ENCODE measurements at regions not wholly inside any gene's neighbourhood (a gene's known extent, or its start where the extent isn't known, plus 50 kb on each side); places are given as distances from the start of the nearest gene placed in this dataset.

DNA sequence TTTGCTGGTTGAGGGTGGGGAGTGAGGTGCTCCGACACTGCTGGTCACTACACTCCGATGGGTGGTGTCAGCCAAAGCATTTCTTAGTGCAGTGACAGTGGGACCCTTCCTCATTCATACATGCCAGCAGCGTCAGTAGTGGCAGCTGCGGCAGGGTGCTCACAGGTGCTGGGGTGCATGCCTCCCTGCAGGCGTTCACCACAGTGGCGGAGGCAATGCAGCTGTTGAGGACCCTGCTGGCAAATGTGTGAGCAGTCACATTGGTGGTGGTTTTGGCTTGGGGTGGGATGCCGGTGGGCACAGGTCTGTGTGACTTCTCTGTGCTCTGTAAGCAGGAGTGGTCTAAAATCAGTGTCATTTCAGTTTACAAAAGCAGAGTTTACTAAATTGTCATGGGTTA is 464.6 kb downstream of the FUT8 start:
- no peak for DNase-seq (ENCODE audit: low read depth, low spot score)

DNA sequence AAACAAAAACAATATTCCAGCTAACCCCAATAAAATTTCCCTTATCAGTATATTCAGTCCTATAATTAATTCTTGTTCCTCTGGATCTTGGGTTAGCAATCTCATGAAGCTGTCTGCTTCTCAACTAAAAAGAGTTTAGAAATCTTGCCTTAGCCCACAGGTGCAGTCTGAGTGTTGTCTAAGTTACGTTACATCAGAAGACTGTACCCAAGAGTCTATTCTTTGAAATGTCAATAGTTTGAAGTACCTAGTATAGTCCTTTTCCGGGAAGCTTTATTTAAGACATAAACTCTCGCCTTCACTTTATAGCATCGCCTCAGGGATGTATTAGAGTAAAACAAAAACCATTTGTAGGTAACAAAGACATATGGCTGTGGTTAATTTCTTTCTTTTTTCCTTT is 465.1 kb downstream of the FUT8 start:
- no peak for DNase-seq (ENCODE audit: low read depth, low spot score)

DNA sequence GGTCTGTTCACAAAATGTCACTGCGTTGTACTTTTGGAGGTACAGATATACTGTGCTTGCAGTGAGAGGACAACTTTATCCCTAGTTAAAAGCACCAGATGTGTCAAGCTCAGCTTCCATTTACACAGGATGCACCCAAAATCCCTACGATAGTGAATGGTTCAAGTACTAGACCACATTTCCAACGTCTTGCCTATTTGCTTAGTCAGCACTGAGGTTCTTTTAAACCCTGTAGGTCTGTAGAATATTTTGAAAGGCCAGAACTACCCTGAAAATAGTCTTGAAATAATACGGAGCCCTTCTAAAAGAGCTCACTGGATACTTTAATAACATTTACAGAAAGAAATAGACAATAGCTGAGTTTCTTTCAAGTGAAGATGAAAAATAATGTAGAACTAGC is 466.1 kb downstream of the FUT8 start:
- DNase-seq (ENCODE audit: low read depth, low spot score) = no peak

DNA sequence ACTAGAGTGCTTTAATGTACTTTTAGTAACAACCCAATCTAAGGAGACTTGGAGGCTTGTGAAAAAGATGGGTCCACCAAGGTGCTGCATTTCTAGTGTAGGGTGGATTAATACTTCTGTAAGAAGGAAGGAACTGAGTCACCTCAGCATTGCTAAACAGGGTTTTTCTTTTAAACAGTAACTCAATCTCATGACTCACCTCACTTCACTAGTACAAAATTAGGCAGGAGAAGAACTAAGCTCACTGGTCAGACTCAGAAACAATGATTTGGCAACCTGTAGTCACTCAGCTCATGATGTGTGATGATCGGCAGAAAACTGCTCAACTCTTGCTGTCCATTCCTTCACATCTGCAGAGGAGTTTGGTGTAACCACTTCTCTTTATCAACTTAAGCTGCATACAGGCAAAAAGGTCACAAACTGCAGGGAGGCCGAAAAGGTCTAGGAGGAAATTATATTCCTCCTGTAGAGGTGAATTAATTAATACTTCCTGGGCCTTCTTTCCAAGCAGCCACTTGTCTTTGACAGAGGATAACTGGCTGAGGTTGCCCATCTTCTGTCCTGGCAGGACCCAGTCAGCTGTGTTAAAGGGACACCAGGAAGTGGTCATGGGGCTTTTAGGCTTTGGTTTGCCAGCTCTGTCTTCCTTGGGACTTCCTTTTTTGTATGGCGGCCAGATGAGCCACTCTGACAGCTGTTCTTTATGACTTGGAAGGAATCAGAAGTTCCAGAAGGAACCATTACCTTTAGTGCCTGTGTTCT is 466.9 kb downstream of the FUT8 start:
- no peak for DNase-seq (ENCODE audit: low read depth, low spot score)

DNA sequence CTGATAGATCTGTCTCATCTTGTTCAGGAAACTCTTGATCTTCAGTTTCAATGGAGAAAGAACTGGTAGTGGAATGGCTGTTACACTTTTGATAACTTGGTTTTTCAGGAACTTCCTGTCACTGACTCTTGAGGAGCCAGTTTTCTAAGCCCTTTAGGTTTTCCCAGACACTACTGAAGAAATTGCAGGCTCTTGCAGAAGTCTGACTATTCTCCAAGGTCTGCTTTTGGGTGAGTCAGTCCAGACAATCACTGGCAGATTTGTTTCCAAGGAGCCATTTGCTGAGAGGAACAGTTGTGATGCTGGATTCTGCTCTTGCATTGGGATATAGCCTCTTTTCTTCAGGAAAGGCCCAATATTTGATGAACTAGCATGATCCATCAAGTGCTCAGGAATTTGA is 468.0 kb downstream of the FUT8 start:
- DNase-seq (ENCODE audit: low read depth, low spot score) = no peak

DNA sequence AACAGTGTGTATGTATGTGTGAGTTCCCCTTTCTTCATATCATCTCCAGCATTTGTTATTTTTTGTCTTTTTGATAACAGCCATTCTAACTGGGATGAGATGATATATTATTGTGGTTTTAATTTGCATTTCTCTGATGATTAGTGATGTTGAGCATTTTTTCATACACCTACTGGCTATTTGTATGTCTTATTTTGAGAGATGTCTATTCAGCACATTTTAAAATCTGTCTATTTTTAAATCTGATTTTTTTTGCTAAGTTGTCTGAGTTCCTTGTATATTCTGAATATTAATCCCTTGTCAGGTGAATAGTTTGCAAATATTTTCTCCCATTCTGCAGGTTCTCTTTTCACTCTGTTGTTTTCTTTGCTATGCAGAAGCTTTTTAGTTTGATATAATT is 469.1 kb downstream of the FUT8 start:
- no peak for DNase-seq (ENCODE audit: low read depth, low spot score)

DNA sequence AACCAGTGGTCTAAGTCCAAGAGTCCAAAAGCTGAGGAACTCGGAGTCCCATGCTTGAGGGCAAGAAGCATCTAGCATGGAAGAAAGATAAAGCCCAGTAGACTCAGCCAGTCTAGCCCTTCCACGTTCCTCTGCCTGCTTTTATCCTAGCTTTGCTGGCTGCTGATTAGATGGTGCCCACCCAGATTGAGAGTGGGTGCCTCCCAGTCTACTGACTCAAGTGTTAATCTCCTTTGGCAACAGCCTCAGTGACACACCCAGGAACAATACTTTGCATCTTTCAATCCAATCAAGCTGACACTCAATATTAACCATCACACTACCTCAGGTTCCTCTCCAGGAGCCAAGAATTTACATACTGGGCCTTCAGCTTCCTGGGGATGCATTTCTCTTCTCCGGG is 476.1 kb downstream of the FUT8 start:
- DNase-seq (ENCODE audit: low read depth, low spot score) = no peak

DNA sequence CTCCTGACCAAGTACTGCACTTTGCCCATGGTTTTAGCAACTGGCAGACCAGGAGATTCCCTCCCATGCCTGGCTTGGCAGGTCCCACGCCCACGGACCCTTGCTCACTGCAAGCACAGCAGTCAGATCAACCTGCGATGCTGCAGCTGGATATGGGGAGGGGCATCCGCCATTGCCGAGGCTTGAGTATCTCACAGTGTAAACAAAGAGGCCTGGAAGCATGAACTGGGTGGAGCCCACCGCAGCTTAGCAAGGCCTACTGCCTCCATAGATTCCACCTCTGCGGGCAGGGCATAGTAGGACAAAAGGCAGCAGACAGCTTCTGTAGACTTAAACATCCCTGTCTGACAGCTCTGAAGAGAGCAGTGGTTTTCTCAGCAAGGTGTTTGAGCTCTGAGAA is 479.8 kb downstream of the FUT8 start:
- DNase-seq (ENCODE audit: low read depth, low spot score) = no peak

DNA sequence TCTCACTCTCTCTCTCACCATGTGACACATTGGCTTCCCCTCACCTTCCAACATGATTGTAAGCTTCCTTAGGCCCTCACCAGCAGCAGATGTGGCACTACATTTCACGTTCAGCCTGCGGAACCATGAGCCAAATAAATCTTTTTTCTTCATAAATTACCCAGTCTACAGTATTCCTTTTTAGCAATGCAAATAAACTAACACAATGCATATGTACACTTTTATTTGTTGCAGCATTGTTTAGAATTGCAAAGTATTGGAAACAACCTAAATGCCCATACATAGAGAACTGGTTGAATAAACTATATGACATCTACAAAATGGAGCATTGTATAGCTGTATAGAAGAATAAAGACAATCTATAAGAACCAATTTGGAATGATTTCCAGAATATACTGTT is 487.6 kb downstream of the FUT8 start:
- DNase-seq (ENCODE audit: low read depth, low spot score) = no peak

DNA sequence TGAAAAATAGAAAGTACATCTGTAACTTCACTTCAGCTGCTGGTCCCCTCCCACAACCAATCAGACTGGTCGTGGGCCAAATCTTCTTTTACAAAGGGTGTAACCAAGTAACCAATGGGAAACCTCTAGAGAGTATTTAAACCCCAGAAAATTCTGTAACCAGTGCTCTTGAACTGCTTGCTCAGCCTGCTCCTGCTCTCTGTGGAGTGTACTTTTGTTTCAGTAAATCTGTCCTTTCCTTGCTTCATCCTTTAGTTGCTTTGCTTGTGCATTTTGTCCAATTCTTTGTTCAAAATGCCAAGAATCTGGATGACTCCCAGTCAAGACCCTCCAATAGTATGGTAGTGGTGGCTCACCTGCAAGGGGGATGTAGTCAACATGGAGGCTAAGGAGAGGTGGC is 489.1 kb downstream of the FUT8 start:
- no peak for DNase-seq (ENCODE audit: low read depth, low spot score)

DNA sequence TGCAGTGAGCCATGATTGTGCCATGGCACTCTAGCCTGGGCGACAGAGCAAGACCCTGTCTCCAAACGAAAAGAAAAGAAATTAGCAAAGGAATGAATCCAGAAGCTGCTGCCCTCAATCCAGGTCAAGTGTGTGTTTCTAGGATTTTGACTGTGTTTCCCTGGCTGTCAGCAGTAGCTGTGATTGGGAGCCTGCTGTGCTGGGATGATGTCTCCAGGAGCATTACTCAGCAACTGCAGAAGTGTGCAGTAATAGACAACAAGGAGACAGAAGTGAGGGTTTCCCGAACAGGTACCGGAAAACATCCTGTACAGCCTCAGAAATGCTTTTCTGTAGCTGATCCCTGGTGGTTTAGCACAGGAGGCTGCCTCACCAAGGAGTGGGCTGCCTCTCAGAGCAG is 492.5 kb downstream of the FUT8 start:
- DNase-seq (ENCODE audit: low read depth, low spot score) = no peak

DNA sequence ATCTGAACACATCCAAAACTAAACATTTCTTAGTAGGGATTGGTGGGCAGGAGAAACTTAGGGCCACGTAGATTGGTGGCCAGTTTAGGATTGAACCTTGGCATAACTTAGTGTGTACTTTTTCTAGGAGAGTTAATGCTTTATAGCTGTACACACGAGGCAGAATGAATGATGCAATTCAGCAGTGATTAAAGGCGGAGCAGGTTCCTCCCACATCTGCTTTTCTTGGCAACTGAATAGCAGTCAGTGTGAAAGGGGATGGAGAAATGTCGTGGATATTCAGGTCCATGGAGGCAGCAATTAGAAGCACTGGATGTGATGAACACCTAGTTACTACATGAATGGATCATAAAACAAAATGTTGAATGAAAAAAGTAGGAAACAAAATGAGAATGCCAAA is 493.8 kb downstream of the FUT8 start:
- DNase-seq (ENCODE audit: low read depth, low spot score) = no peak

DNA sequence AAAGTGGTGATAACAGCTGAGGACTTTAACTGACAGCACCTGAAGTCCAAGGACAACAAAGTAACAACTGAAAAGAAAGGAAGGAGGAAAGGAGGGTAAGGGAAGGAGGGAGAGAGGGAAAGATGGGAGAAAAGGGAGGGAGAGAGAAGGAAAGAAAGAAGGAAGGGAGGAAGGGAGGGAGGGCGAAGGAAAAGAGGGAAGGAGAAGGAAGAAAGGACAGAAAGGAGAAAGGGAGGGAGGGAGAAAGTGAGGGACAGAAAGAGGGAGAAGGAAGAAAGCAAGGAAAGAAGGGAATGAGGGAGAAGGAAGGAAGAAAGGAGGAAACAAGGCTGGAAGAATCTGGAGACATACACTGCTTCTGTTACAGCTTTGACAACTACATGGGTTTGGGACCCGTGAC is 494.4 kb downstream of the FUT8 start:
- DNase-seq (ENCODE audit: low read depth, low spot score) = no peak

DNA sequence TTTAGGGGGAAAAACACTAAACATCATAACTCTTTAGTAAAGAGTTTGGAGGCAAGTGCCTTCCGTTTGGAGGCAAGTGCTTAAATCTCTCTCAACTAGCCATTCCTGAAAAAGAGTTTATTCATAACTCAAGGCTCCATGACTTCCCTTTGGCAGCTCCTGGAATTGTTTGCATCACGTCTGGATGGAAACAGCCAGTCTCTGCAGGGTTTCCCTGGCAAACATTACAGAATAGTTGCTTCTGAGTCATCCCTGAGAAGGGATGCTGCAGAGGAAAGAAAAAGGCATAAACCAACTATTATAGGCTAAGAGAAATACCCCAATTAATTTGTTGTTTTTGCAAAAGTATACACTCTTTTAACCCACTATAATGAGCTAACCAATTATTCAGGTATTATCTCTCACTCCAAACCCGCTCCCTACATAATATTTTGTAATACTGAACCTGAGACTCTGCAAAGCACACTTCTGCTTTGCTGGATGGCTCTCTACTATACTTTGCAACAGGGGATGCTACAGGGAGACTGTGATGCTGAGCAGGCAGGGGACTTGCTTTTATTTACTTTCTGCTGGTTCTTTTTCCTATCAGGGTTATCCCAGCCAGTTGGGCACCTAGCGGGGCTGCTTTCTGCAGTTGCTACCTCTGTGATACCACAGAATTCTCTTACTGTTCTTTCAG is 497.7 kb downstream of the FUT8 start:
- DNase-seq (ENCODE audit: low read depth, low spot score) = no peak

DNA sequence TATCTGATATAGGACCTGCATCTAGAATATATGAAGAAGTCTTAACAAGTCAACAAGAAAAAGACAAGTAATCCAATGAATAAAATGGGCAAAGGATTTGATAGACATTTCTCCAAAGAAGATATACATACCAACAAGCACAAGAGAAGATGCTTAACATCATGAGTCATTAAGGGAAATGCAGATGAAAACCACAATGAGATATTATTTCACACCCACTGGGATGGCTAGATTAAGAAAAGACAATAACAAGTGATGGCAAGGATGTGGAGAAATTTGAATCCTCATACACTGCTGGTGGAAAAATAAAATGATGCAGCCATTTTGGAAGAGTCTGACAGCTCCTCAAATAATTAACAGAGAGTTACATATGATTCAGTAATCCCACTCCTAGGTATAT is 502.6 kb downstream of the FUT8 start:
- DNase-seq (ENCODE audit: low read depth, low spot score) = no peak

DNA sequence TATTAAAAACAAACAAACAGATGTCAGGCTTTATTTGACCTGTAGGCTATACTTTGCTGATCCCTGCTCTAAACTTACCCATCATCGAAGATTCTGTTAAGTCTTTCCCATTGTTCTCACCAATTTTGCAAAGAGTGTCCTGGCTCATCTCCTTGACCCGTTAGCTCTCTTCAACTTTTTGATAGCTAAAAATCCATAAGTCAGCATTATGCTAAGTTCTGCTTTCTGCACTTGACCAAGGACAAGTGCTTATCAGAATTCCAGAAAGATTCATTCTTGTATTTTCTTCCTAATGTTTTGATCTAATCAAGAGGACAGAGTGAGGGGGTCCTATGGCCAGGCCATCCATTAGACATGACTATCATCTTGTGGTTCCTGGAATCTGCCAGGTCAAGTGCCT is 503.5 kb downstream of the FUT8 start:
- DNase-seq (ENCODE audit: low read depth, low spot score) = no peak

DNA sequence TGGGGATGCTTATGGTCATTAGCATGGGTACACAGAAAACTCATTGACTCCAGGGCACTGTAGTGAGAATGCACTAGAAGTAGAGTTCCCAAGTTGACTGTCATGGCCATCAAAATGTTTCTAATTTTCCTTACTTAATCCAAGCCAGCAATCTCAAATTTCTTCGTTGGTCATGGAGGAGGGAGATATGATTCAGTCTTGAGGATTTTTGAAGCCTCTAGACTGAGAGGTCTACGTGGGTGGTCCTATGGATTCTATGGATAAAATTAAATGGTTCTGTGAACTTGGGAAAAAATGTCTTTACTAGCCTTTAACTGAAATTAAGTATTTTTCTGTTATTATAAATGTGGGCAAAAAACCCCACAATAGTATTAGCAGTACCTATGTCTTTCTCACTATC is 508.5 kb downstream of the FUT8 start:
- DNase-seq (ENCODE audit: low read depth, low spot score) = no peak

DNA sequence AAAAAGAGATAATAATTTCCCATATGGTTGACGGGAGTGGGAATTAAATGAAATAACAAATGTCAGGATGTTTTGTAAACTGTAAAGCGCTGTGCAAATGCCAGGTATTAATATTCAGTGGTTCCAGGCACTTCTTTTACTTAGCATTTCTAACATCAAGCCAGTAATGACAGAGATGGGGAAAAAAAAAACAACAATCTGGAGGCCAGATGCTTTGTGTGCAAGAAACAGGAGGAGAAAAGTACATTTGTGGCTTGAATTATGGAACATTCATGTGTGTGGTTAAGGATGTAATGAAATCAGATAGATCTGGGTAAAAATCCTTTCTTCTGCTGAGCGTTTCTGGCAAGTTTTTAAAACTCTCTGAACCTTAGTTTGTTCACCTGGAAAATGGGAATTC is 509.6 kb downstream of the FUT8 start:
- DNase-seq (ENCODE audit: low read depth, low spot score) = no peak

DNA sequence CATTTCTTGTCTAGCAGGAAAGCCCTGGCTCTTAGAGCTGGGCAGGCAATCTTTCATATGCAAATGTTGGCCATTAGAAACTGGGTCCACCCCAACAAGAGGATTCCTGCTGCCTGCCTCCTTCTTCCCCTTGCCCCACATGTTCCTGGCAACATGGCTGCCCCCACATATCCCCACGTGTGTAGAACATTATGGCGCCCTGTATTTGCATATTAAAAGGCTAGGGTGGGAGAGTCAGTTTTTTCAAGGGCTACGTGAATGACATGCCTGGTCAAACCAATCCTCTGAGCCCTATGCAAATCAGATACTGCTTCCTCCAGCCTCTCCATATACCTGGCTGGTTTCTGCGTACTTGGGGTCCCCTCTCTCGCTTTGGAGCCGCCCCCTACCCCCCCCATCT is 514.0 kb downstream of the FUT8 start:
- no peak for DNase-seq (ENCODE audit: low read depth, low spot score)

DNA sequence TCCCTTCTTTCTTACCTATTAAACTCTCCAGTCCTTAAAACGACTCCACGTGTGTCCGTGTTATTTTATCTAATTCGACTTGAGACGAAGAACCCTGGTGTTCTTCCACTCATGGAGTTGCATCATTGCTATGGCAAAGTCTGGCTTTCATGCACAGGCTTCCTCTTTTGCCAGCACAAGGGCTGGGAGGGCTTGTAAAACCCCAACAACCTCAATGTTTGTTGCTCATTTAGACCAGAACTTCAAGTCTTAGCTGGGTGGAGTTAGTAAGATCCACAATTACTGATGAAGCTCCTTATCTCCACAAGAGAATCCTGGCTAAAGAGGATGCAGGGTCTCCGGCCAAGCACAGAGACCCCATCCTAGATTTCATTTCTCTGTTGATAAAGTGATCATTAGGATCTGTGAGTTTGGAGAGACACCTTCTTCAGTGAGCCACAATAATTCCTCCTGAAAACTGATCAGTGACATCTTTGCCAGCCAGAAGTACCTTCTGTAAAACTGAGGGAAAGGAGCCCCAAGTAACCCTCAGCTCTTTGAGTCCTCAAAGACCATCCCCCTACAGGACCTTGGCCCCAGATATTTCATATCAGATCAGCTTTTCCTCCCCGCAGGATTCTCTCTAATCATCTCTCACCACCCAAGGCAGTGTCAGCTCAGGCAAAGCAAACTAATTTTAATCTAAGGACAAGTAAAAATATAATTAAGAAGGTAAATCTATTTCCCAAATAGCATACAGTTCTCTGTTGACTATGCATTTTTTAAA is 514.6 kb downstream of the FUT8 start:
- DNase-seq (ENCODE audit: low read depth, low spot score) = no peak

DNA sequence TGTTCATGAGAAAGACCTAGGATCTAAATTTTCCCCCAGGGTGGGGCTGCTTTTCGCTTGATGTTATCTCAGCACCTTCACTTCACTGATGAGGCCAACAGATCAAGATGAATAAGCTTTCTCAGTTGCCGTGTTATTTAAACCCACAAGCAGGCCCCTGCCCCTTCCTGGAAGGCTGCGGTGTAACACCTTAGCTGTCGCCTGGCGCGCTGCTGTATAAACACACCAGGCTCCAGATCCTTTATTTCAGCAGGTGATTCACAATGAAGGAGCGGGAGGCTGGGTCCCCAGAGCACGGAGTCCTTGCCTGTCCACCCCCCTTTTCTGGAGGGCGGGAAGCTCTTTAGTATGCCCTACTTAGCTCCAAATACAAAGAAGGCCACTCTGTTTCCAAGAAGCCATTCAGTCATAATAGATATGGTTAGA is 515.4 kb downstream of the FUT8 start:
- DNase-seq (ENCODE audit: low read depth, low spot score) = peak; percentile 51

DNA sequence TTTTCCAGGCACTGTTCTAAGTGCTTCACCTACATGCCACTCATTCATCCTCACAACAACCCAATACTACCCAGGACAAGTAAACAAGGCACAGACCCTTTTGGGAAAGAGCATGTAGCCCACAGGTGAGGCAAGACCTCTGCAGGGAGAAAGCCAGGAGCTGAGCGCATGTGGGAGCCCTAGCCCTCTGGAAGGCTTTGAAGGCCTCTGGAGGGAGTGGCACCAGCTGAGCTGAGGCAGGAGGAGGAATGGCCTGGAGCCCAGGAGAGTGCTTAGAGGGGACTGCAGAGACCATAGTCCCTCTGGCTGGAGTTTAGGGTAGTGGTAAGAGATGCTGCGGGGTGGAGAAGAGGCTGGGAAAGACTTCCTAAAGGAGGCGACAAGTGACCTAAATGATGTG is 516.5 kb downstream of the FUT8 start:
- DNase-seq (ENCODE audit: low read depth, low spot score) = no peak

Data from activated naive CD8-positive, alpha-beta T cell treated with anti-CD3 and anti-CD28 coated beads, Interleukin-2, amount 50 U/mL, for 16 hours (primary cell).